Heart right ventricle (tissue), 16 donors: ENCODE measurements at regions not wholly inside any gene's neighbourhood (a gene's known extent, or its start where the extent isn't known, plus 50 kb on each side); places are given as distances from the start of the nearest gene placed in this dataset.

Experiments used
- ATAC-seq, 8 donors: fragments of 200-7000 bp; cut with Tn5 transposase; one replicate each; pipeline ENCODE4 v1.9.1; 2020; ENCODE audit warnings: mild to moderate bottlenecking in 8 of 8, moderate library complexity in 8 of 8, moderate number of reproducible peaks in 1 of 8
- DNase-seq, 2 donors: peaks; one replicate each; pipeline ENCODE4 v3.0.0-alpha.2; 2020
- H3K27ac ChIP-seq, 10 donors: fragments of 200-600 bp; sonication (generic) in 2 of 10; one replicate each; pipeline versions ENCODE4 v1.5.0 to v1.8.0; 2020 to 2022; ENCODE audit warnings: mild to moderate bottlenecking in 3 of 10
- H3K27me3 ChIP-seq, 7 donors: fragments of 200-600 bp; one replicate each; pipeline ENCODE4 v1.8.0; 2021 to 2022; ENCODE audit warnings: mild to moderate bottlenecking in 2 of 7
- H3K36me3 ChIP-seq, 9 donors: fragments of 200-600 bp; sonication (generic) in 1 of 9; one replicate each; pipeline versions ENCODE4 v1.5.0 to v1.8.0; 2020 to 2022; ENCODE audit warnings: mild to moderate bottlenecking in 2 of 9
- H3K4me1 ChIP-seq, 9 donors: fragments of 200-600 bp; sonication (generic) in 1 of 9; one replicate each; pipeline versions ENCODE4 v1.5.0 to v1.8.0; 2020 to 2022; ENCODE audit warnings: mild to moderate bottlenecking in 4 of 9
- H3K4me3 ChIP-seq, 10 donors: fragments of 200-600 bp; sonication (generic) in 2 of 10; one replicate each; pipeline versions ENCODE4 v1.5.0 to v1.8.0; 2020 to 2022; ENCODE audit warnings: mild to moderate bottlenecking in 7 of 10, moderate library complexity in 2 of 10
- H3K9me3 ChIP-seq, 11 donors: fragments of 200-600 bp in 10 of 11; sonication (generic) in 2 of 11; one replicate each; pipeline versions ENCODE4 v1.5.0 to v1.8.0; 2013 to 2022; ENCODE audit warnings: mild to moderate bottlenecking in 2 of 11, control low read depth in 1 of 11, moderate library complexity in 1 of 11
- WGBS, 2 donors: extraction: QIAGEN DNeasy Blood & Tissue Kit; methylation state at CpG; one replicate each; pipeline ENCODE4 v1.1.7; 2013; ENCODE audit warnings: inconsistent platforms in 1 of 2; 5-methylcytosine and 5-hydroxymethylcytosine counted together
- intact Hi-C, 10 donors: fragments of 100-400 bp; cut with DNase I; formaldehyde crosslinking; loops; one replicate each; pipeline versions ENCODE4 v1.11.1 to v1.14.2; 2022
- TF ChIP-seq, protein P1 (sequence below), 9 donors: fragments of 200-600 bp; sonication (generic) in 2 of 9; IDR thresholded peaks; one replicate each; pipeline versions ENCODE4 v1.5.0 to v1.8.0; 2021 to 2022; ENCODE audit warnings: antibody characterized with exemption in 9 of 9, mild to moderate bottlenecking in 5 of 9, moderate library complexity in 1 of 9
- donor health status: Arrhythmogenic right ventricular cardiomyopathy.
- donor health status: ischemic (EF 13 %, LVEDD 7.1; RV severe dilation, severe dysfunction).
- donor health status: healthy with polysubstance abuse.
- donor health status: DM: no; HTN: yes; CAD: no.
- donor health status: DM: no; HTN: no; CAD: no.
- donor health status: ischemic (EF 25% LVEDD 6.9; RV normal size, moderate dysfunction).
- donor health status: ischemic (EF 25% LVEDD 5.7; RV mildly dilated, moderate dysfunction).
- donor health status: healthy.
- donor health status: DM: yes; HTN: yes; CAD: no.
- donor health status: Ischemic cardiomyopathy.
- donor health status: ischemic (EF 35%, LVEDD 5.7; RV mildly dilated, moderate dysfunction).
- donor health status: nonischemic (EF 11% LVEDD 7.7; RV severe dilation, severe dysfunction).
- donor health status: DM: yes; HTN: yes; CAD: no.
- donor health status: PGD.
- donor health status: ischemic (EF 29% LVEDD 5.4; RV normal size, mild dysfunction).
- donor health status: nonischemic (EF 23%, LVEDD 6.1; RV moderate dilation, normal function).

- no peaks in the 10 kb centered on the region for H3K4me1 ChIP-seq
- intact Hi-C loops: no loop called here
Measured at GRCh38 chr18:61031626-61032025, 301.6 kb upstream of the CDH20 start.

DNA sequence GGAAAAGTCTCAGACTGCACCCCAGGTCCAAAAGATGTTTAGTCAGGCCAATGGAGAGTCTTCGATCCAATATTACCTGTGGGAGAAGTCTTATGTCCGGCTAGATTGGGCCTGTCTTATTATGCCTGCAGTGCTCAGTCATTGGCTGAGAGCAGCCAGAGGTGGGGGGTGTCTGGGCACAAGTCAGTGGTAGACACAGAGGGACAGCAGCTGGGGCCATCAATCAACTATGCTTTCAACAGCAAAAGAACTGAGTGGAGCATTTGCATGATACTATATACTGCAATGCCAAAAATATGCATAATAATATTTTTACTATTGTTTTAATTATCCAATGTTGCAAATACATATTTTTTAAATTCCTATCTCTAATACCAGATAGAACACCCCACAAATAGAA lies 298.6 kb upstream of the CDH20 start:
- Histone ChIP-seq H3K36me3 (no peaks in the 10 kb centered on the region), H3K27ac (no peak overlapping the region), H3K9me3 (no peaks in the 10 kb centered on the region), H3K27me3 (no peaks in the 10 kb centered on the region), H3K4me1 (no peaks in the 10 kb centered on the region), H3K4me3 (no peak overlapping the region)
- no peak for DNase-seq
- WGBS, 2 donors: 74% methylated on average over 2 of the region's 2 CpGs
- TF ChIP-seq, protein P1, sequence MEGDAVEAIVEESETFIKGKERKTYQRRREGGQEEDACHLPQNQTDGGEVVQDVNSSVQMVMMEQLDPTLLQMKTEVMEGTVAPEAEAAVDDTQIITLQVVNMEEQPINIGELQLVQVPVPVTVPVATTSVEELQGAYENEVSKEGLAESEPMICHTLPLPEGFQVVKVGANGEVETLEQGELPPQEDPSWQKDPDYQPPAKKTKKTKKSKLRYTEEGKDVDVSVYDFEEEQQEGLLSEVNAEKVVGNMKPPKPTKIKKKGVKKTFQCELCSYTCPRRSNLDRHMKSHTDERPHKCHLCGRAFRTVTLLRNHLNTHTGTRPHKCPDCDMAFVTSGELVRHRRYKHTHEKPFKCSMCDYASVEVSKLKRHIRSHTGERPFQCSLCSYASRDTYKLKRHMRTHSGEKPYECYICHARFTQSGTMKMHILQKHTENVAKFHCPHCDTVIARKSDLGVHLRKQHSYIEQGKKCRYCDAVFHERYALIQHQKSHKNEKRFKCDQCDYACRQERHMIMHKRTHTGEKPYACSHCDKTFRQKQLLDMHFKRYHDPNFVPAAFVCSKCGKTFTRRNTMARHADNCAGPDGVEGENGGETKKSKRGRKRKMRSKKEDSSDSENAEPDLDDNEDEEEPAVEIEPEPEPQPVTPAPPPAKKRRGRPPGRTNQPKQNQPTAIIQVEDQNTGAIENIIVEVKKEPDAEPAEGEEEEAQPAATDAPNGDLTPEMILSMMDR (IDR thresholded peaks at IDR 0.05): no peak
- intact Hi-C loops: no loop called here
- no peak for ATAC-seq

More at GRCh38 chr18:61031626-61032025, 301.6 kb upstream of the CDH20 start:
- H3K36me3 ChIP-seq: no peaks in the 10 kb centered on the region
- DNase-seq: no peak
- 84 to 89% methylated on average over 2 of the region's 2 CpGs for WGBS, 2 donors
- H3K9me3 ChIP-seq: no peaks in the 10 kb centered on the region
- no peak for ATAC-seq
- no peak overlapping the region for H3K27ac ChIP-seq
- TF ChIP-seq, protein P1 (IDR thresholded peaks at IDR 0.05): no peak
- H3K4me3 ChIP-seq: no peak overlapping the region
- H3K27me3 ChIP-seq: no peaks in the 10 kb centered on the region

DNA sequence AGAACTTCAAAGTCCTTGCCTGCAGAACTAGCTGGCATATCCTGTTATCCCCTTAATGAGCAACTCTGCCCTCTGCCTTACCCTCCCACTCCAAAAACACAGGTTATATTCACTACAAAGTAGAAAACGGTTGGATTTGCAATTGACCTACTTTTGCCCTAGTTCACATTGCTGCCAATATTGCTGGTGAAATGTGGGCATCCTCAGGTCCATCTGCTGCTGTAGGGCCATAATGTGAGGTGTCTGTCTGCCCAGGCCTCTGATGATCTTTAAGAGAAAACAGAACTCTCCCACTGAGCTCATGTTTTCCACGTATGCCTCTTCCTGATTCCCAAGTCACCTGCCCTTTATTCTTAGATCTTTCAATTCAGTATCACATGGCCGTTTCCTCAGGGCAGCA lies 294.0 kb upstream of the CDH20 start:
- Histone ChIP-seq H3K27ac (no peak overlapping the region), H3K4me3 (no peak overlapping the region), H3K9me3 (peaks cover 0 to 4% (median 0%) of the 10 kb centered on the region in 11 donors), H3K27me3 (no peaks in the 10 kb centered on the region), H3K4me1 (no peaks in the 10 kb centered on the region), H3K36me3 (no peaks in the 10 kb centered on the region)
- intact Hi-C loops: no loop called here
- WGBS, 2 donors: 46 to 54% methylated on average over 3 of the region's 3 CpGs
- ATAC-seq (no peak), DNase-seq (no peak)
- TF ChIP-seq, protein P1 (IDR thresholded peaks at IDR 0.05): no peak

- WGBS, 2 donors: 88 to 90% methylated on average over 5 of the region's 5 CpGs
Measured at GRCh38 chr18:61047794-61048193, 285.4 kb upstream of the CDH20 start.

More at GRCh38 chr18:61047794-61048193, 285.4 kb upstream of the CDH20 start:
- ATAC-seq (no peak), DNase-seq (no peak)
- H3K4me1 ChIP-seq: no peaks in the 10 kb centered on the region
- H3K9me3 ChIP-seq: peaks cover 0 to 28% (median 0%) of the 10 kb centered on the region in 11 donors
- H3K27ac ChIP-seq: no peak overlapping the region
- TF ChIP-seq, protein P1 (IDR thresholded peaks at IDR 0.05): no peak
- intact Hi-C loops: no loop called here
- H3K4me3 ChIP-seq: no peak overlapping the region
- no peaks in the 10 kb centered on the region for H3K27me3 ChIP-seq
- no peaks in the 10 kb centered on the region for H3K36me3 ChIP-seq
